HG03108 (cell line): ENCODE measurements at regions not wholly inside any gene's neighbourhood (a gene's known extent, or its start where the extent isn't known, plus 50 kb on each side); places are given as distances from the start of the nearest gene placed in this dataset.

Experiments
- ATAC-seq: cut with Tn5 transposase; IDR thresholded peaks from one replicate; pipeline ENCODE4 v1.9.1; 2021; ENCODE audit warnings: moderate library complexity; ENCODE audit not compliant: unreplicated experiment

DNA sequence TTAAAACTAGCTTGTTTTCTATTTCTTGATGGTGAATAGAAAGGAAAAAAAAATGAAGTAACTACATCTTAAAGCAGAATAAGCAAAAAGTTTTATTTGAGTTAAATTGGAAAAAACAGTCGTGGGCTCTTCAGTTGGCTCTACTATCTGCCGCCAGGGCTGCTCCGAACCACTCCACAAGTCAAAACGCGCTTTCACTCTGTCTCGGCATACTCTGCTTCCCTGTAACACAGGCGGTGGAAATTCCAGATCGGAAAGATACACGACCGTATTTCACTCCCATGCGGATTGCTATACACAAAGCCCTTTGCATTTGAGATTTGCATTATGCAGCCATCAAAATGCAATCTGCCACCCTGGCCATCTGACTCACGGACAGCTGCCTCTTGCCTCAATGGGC is 505.6 kb downstream of the IRX1 start:
- ATAC-seq = no peak

GRCh38 chr5:4104831-4105597 is 509.4 kb downstream of the IRX1 start:
- no peak for ATAC-seq

DNA sequence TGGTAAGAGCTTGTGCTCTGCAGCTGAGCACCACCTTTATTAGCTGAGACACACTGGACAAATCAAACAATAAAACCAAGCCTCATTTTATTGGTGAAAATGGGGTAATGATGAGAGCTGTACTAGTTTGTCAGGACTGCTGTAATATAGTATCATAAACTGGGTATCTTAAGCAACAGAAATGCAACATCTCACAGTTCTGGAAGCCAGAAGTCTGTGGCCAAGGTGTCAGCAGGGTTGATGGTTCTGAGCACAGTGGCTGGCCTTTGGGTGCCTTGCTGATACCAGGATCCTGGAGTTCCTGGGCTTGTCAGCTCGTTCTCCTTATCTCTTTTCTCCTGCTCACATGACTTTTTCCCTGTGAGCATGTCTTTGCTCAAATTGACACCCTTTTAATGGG is 513.1 kb downstream of the IRX1 start:
- ATAC-seq = no peak

DNA sequence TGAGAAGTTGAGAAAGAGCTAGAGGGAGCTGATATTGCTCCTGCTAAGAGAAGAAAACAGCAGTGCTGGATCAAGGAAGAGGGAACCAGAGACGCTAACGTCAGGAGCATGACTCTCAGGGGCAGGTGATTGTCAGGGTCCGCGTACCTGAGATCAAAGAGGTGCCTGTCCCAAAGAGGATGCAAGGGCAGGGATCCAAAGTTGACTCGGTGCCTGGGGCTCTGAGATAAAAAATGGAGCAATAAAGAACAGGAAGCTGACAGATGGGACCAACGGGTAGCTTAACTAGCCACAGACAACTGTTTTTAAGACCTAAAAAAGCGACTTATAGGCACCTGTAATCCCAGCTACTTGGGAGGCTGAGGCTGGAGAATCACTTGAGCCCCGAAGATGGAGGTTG is 517.8 kb downstream of the IRX1 start:
- ATAC-seq = no peak

DNA sequence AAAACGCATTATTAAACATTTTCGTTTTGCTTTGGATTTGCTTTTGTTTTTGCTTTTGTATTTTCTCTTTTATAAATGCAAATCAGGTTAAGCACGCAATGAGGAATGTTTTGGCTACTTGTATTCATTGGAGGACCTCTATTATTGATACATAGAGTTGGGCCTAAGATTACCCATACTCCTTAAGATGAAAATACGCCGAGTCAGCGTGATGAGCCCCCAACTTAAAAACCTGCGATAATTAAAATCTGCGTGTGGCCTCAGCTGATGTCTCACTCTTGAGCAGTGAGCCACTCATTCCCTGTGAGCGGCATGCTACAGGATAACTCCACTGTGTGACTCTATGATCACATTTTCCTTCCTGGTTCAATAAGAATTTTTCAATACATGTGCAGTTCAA is 518.3 kb downstream of the IRX1 start:
- ATAC-seq = no peak

DNA sequence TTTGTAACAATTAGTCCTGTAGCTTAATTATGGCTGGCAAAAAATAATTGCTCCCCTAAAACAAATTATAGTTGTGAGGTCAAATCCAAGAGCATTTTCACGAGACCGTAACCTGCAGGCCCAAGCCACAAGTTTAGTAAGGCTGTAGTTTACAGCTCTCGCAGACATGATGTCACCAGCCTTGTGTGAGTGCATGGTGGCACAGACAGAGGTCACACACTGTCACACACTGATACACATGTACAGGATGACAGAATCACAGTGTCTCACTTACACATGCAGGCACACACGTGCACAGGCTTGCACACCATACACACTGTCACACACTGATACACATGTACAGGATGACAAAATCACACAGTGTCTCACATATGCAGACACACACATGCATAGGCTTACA is 518.8 kb downstream of the IRX1 start:
- ATAC-seq = no peak

DNA sequence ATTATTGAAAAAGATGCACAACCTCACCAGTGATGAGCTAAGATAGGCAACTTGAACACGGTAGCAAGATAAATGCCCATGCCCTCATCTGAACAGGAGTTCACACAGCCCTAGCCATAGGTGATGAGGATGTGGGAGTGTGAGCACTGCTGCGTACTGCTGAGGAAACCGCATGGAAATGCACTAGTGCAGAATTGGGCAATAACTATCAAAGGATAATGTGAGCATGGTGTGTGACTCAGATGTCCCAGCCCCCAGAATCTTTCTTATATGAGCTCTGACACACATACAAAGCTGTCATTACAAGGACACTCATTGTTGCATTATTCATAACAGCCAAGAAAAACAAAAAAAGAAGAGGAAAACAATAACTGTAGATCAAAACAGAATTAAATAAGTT is 521.2 kb downstream of the IRX1 start:
- ATAC-seq = no peak

DNA sequence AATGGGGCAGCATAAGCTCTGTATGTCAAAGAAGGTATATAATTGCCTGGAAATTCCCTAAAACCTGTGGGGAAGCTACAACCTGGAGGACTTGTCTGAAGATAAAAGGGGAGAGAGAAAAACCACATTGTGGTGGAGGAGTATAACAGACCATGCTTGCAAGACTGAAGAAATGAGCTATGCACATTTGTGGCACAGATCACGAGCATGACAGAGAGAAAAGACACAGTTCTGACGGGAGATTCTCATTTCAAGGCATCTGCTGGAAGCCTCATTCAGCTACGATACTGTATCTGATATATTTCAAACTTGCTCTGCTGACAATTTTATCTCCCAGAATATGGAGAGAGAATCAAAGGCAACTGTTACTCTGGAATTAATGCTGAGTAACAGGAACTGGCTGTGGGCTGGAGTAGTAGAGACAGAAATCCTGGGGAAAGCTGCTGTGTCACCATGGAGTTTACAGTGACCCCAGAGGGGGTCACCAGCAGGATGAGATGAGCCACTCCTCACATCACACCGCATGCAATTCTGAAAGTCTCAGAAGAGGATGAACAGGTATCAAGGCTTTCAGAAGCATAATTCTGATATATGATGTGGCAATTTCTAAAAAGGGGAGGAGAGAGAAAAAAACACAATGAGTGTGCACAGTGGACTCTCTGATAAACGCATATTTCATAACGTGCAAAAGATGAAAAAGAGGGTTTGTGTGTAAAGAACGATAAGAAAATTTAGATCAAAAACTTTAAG is 528.8 kb downstream of the IRX1 start:
- ATAC-seq = no peak

DNA sequence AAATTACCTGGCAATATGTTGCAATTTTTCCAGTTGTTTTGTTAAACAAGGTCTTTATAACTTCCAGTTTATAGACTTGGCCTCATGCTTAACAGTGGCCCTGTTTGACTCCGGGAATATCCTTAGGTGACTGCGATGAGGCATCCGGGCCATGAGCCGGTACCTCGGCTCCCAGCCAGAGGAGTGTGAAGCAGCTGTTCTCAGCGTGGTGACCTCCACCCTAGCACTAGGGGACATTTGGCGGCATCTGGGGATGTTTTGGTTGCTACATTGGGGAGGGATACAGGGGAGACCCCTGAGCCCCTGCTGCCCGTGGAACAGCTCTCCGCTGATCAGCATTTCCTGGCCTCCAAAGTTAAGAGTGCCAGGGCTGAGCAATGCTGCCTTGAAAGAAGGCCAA is 533.4 kb downstream of the IRX1 start:
- ATAC-seq = no peak

- ATAC-seq = no peak
These were observed 533.9 kb downstream of the IRX1 start for GRCh38 chr5:4129523-4129922.

DNA sequence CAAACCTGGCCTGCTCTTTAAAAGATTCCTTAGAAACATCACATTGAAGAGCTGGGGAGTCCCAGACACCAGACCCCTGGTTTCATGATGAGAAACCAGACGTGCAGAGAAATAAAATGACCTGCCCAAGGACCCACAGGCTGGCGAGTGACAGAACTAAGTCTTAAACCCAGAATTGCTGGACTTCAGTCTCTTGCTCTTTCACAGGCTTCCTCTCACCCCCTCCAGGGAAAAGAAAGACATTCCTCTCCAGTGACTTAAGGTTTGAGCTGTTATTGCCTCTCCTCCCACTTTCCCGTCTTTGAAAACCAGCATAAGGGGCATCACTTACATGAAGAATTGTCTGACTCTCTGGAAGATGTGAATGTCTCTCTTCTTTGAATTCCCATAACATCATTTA is 535.2 kb downstream of the IRX1 start:
- no peak for ATAC-seq

DNA sequence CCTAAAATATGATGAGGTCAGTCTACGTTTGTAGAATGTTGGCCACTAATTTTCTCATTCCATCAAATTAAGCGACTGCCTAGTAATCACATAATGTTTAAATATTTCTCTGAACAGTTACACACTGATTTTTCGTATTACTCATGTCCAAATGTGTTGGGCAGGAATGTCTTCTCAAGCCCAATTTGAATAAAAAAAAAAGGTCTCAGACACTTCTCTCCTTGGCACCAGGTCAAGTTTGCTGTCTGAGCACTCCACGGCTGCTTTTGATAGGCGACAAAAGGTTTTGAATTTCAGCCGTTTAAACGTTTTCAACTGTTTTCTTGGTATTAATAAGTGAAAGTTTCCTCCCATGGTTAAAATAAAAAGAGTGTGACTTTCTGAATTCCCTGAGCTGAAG is 542.1 kb downstream of the IRX1 start:
- ATAC-seq = no peak

- ATAC-seq = no peak
These were observed 547.2 kb downstream of the IRX1 start for GRCh38 chr5:4142842-4143241.

- ATAC-seq = no peak
These were observed 548.9 kb downstream of the IRX1 start for GRCh38 chr5:4144411-4145007.

GRCh38 chr5:4145511-4145910 is 549.9 kb downstream of the IRX1 start:
- ATAC-seq = no peak

GRCh38 chr5:4148009-4148408 is 552.4 kb downstream of the IRX1 start:
- ATAC-seq = no peak

GRCh38 chr5:4150067-4150466 is 554.4 kb downstream of the IRX1 start:
- ATAC-seq = no peak

DNA sequence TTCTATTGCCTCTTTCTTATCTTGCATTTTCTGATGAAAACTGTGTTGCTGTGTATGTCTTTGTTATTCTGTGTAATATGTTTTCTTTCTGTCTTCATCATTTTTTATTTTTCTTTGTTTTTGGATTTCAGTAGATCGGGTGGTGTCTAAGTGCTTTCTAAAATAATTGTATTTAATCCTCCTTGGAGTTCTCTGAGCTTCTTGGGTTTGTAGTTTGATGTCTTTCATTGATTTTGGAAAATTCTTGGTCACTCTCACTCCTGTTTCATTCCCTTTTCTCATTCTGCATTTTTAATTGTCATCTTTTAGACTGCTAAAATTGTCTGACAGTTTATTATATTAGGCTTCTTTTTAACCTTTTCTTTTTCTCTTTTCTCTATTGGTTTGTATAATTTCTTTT is 560.5 kb downstream of the IRX1 start:
- no peak for ATAC-seq

DNA sequence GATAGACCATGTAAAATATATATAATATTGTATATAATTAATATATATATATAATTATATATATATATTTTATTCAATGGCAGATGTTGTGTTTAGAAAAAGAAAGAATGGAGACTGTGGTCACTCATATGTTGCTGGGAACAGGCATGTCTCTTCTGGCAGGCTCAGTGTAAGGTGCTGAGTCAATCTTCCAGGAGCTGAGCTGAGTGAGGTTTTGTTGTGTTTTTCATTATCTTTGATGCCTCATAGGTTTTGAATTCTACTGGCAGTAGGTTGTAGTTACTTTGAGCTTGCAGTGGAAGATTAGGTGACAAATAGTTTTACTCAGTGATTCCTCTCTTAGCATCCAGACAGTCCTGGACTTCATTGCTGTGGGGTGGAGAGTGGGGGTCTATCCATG is 561.3 kb downstream of the IRX1 start:
- no peak for ATAC-seq

DNA sequence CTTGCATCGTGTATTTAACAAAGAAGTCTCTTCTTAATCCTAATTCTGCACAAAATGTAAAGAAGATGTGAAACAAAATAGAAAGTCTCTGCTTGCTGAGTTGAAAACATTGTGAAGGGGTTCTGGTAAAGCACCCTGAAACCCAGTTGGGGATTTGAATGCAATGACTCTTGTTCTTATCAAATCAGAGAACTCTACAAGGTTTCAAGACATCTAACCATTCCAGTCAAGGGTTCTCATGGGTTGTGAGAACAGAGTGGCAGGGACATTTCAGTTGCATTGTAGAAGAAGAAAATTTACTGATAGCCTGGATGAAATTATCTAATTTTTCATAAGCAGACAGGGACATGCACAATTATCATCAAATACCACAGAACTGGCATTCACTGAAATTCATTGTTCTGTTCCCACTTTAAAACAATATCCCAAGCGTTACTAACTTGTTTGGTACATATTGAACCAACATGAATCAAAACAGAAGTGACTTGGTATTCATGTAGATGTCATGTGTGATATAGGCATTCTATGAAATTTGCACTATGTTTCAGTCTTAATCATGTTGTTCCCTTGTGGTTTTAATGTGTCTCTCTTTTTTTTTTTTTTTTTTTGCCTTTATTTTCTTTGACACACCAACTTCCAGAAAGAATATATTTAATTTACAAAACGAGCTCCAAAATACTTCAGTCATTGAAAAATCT is 563.3 kb downstream of the IRX1 start:
- ATAC-seq = no peak

- no peak for ATAC-seq
These were observed 564.0 kb downstream of the IRX1 start for GRCh38 chr5:4159681-4160080.

DNA sequence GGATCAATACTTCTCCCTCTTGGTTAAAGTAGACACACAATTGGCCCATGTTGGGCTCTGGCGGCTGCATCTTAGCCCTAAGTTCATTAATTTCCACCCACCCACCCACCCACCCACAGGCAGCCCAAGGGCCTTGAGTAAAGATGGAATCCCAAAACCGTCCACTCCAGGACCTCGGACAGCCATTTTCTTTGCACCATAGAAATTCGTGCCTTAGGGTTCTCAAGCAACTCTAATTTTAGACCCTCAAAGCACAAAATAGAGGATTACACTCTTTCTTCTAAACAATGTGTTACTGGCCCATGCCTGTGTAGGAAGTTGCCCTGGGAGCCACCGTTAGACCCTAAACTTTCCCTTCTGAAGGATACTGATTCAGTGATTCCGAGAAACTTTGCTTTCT is 568.5 kb downstream of the IRX1 start:
- ATAC-seq = no peak
